ENCODE measurements at regions not wholly inside any gene's neighbourhood (a gene's known extent, or its start where the extent isn't known, plus 50 kb on each side); places are given as distances from the start of the nearest gene placed in this dataset.

- H3K27me3 ChIP-seq: no peaks in the 10 kb centered on the region
- H3K9me3 ChIP-seq: 0 out of 2 replicates have a peak, but pooled peaks cover 2% of the 10 kb centered on the region
- no peaks in the 10 kb centered on the region for H3K36me3 ChIP-seq
- no peak overlapping the region for H3K4me3 ChIP-seq
- DNase-seq: peak; percentile 46
Observed at GRCh38 chr21:16046656-16047330, 317.0 kb downstream of the USP25 start.

- Histone ChIP-seq H3K36me3 (no peaks in the 10 kb centered on the region), H3K4me3 (no peak overlapping the region), H3K9me3 (0 out of 2 replicates have a peak, but pooled peaks cover 2% of the 10 kb centered on the region), H3K27me3 (no peaks in the 10 kb centered on the region)
- no peak for DNase-seq
Observed at GRCh38 chr21:16047904-16048303, 318.1 kb downstream of the USP25 start.

GRCh38 chr21:16055014-16055413 is 325.2 kb downstream of the USP25 start:
- Histone ChIP-seq H3K9me3 (no peaks in the 10 kb centered on the region), H3K36me3 (no peaks in the 10 kb centered on the region), H3K27me3 (no peaks in the 10 kb centered on the region), H3K4me3 (no peak overlapping the region)
- no peak for DNase-seq

- DNase-seq: no peak
- no peak overlapping the region for H3K4me3 ChIP-seq
- no peaks in the 10 kb centered on the region for H3K9me3 ChIP-seq
- H3K36me3 ChIP-seq: no peaks in the 10 kb centered on the region
- H3K27me3 ChIP-seq: no peaks in the 10 kb centered on the region
Observed at GRCh38 chr21:16058896-16059295, 329.1 kb downstream of the USP25 start.

GRCh38 chr21:16059981-16060380 is 330.2 kb downstream of the USP25 start:
- Histone ChIP-seq H3K4me3 (no peak overlapping the region), H3K36me3 (no peaks in the 10 kb centered on the region), H3K27me3 (no peaks in the 10 kb centered on the region), H3K9me3 (no peaks in the 10 kb centered on the region)
- DNase-seq: no peak

- Histone ChIP-seq H3K27me3 (no peaks in the 10 kb centered on the region), H3K36me3 (no peaks in the 10 kb centered on the region), H3K9me3 (no peaks in the 10 kb centered on the region), H3K4me3 (no peak overlapping the region)
- no peak for DNase-seq
Observed at GRCh38 chr21:16061194-16061593, 331.4 kb downstream of the USP25 start.

- Histone ChIP-seq H3K36me3 (peaks cover 11% of the 10 kb centered on the region), H3K27me3 (no peaks in the 10 kb centered on the region), H3K9me3 (no peaks in the 10 kb centered on the region), H3K4me3 (peak overlapping the region; percentile 46)
- no peak for DNase-seq
Observed at GRCh38 chr21:16069178-16070112, 339.7 kb downstream of the USP25 start.

GRCh38 chr21:16070207-16070651 is 340.4 kb downstream of the USP25 start:
- Histone ChIP-seq H3K36me3 (peaks cover 16% of the 10 kb centered on the region), H3K27me3 (no peaks in the 10 kb centered on the region), H3K4me3 (peak overlapping the region; percentile 46), H3K9me3 (no peaks in the 10 kb centered on the region)
- DNase-seq: peak; percentile 68

- DNase-seq: peak; percentile 79
- peaks cover 24% of the 10 kb centered on the region for H3K36me3 ChIP-seq
- H3K4me3 ChIP-seq: peak overlapping the region; percentile 46
- no peaks in the 10 kb centered on the region for H3K27me3 ChIP-seq
- no peaks in the 10 kb centered on the region for H3K9me3 ChIP-seq
Observed at GRCh38 chr21:16071092-16071491, 341.3 kb downstream of the USP25 start.

- no peaks in the 10 kb centered on the region for H3K27me3 ChIP-seq
- peaks cover 30% of the 10 kb centered on the region for H3K36me3 ChIP-seq
- H3K4me3 ChIP-seq: peak overlapping the region; percentile 46
- no peaks in the 10 kb centered on the region for H3K9me3 ChIP-seq
- no peak for DNase-seq
Observed at GRCh38 chr21:16071761-16072160, 342.0 kb downstream of the USP25 start.

- no peaks in the 10 kb centered on the region for H3K27me3 ChIP-seq
- H3K36me3 ChIP-seq: peaks cover 34% of the 10 kb centered on the region
- H3K9me3 ChIP-seq: no peaks in the 10 kb centered on the region
- no peak for DNase-seq
- H3K4me3 ChIP-seq: peak overlapping the region; percentile 46
Observed at GRCh38 chr21:16072221-16072620, 342.4 kb downstream of the USP25 start.

- Histone ChIP-seq H3K4me3 (peak overlapping the region; percentile 46), H3K9me3 (no peaks in the 10 kb centered on the region), H3K27me3 (no peaks in the 10 kb centered on the region), H3K36me3 (peaks cover 39% of the 10 kb centered on the region)
- peak; percentile 76 for DNase-seq
Observed at GRCh38 chr21:16072737-16073136, 343.0 kb downstream of the USP25 start.

- Histone ChIP-seq H3K4me3 (no peak overlapping the region), H3K27me3 (no peaks in the 10 kb centered on the region), H3K9me3 (no peaks in the 10 kb centered on the region), H3K36me3 (peaks cover 42% of the 10 kb centered on the region)
- no peak for DNase-seq
Observed at GRCh38 chr21:16073586-16073985, 343.8 kb downstream of the USP25 start.

GRCh38 chr21:16074950-16075489 is 345.2 kb downstream of the USP25 start:
- peaks cover 42% of the 10 kb centered on the region for H3K36me3 ChIP-seq
- H3K4me3 ChIP-seq: no peak overlapping the region
- H3K9me3 ChIP-seq: no peaks in the 10 kb centered on the region
- no peak for DNase-seq
- H3K27me3 ChIP-seq: no peaks in the 10 kb centered on the region

- DNase-seq: no peak
- H3K36me3 ChIP-seq: peaks cover 42% of the 10 kb centered on the region
- no peaks in the 10 kb centered on the region for H3K27me3 ChIP-seq
- H3K9me3 ChIP-seq: no peaks in the 10 kb centered on the region
- no peak overlapping the region for H3K4me3 ChIP-seq
Observed at GRCh38 chr21:16075649-16076282, 346.0 kb downstream of the USP25 start.

- H3K4me3 ChIP-seq: no peak overlapping the region
- no peaks in the 10 kb centered on the region for H3K9me3 ChIP-seq
- H3K27me3 ChIP-seq: no peaks in the 10 kb centered on the region
- H3K36me3 ChIP-seq: peaks cover 42% of the 10 kb centered on the region
- no peak for DNase-seq
Observed at GRCh38 chr21:16076465-16076864, 346.7 kb downstream of the USP25 start.

GRCh38 chr21:16078382-16078781 is 348.6 kb downstream of the USP25 start:
- H3K36me3 ChIP-seq: peaks cover 39% of the 10 kb centered on the region
- no peak for DNase-seq

More at GRCh38 chr21:16078382-16078781, 348.6 kb downstream of the USP25 start:
- H3K9me3 ChIP-seq: no peaks in the 10 kb centered on the region
- H3K27me3 ChIP-seq: no peaks in the 10 kb centered on the region
- H3K4me3 ChIP-seq: no peak overlapping the region

Measured in MG63 (cell line).